Hepatocyte (in vitro differentiated cells): ENCODE measurements at regions not wholly inside any gene's neighbourhood (a gene's known extent, or its start where the extent isn't known, plus 50 kb on each side); places are given as distances from the start of the nearest gene placed in this dataset.

Experiments used
- DNase-seq: peaks from one replicate; pipeline ENCODE4 v3.0.0-alpha.2; 2016; ENCODE audit warnings: low spot score
- H2AFZ ChIP-seq: fragments of 200-600 bp; sonication (generic); 2 replicates; pipeline ENCODE4 v1.6.0; 2016; ENCODE audit warnings: antibody characterized with exemption, mild to moderate bottlenecking
- H3K27ac ChIP-seq: fragments of 200-600 bp; sonication (generic); 2 replicates; pipeline ENCODE4 v1.5.1; 2016; ENCODE audit warnings: mild to moderate bottlenecking
- H3K27me3 ChIP-seq: fragments of 200-600 bp; sonication (generic); 2 replicates; pipeline ENCODE4 v1.6.1; 2016
- H3K36me3 ChIP-seq: fragments of 200-600 bp; sonication (generic); replicated peaks from 2 replicates; pipeline ENCODE4 v1.5.1; 2016; ENCODE audit warnings: low read depth; ENCODE audit not compliant: insufficient read depth
- H3K4me1 ChIP-seq: fragments of 200-600 bp; sonication (generic); 2 replicates; pipeline ENCODE4 v1.5.1; 2016; ENCODE audit warnings: mild to moderate bottlenecking, moderate library complexity; ENCODE audit not compliant: insufficient read depth
- H3K4me2 ChIP-seq: fragments of 200-600 bp; sonication (generic); 2 replicates; pipeline ENCODE4 v1.6.0; 2016
- H3K4me3 ChIP-seq: fragments of 200-600 bp; sonication (generic); 2 replicates; pipeline ENCODE4 v1.5.1; 2016; ENCODE audit warnings: mild to moderate bottlenecking
- H3K79me2 ChIP-seq: fragments of 200-600 bp; sonication (generic); 2 replicates; pipeline ENCODE4 v1.6.0; 2017; ENCODE audit warnings: mild to moderate bottlenecking
- H3K9me2 ChIP-seq: fragments of 200-600 bp; sonication (generic); replicated peaks from 2 replicates; pipeline ENCODE4 v1.6.0; 2017; ENCODE audit warnings: mild to moderate bottlenecking; ENCODE audit not compliant: insufficient read depth
- H3K9me3 ChIP-seq: fragments of 200-600 bp; sonication (generic); 2 replicates; pipeline ENCODE4 v1.5.1; 2016; ENCODE audit warnings: low read depth, mild to moderate bottlenecking
- H4K20me1 ChIP-seq: fragments of 200-600 bp; sonication (generic); 2 replicates; pipeline ENCODE4 v1.6.0; 2016; ENCODE audit warnings: mild to moderate bottlenecking; ENCODE audit not compliant: insufficient read depth, poor library complexity, severe bottlenecking
- EZH2 ChIP-seq: fragments of 200-600 bp; sonication (generic); IDR thresholded peaks from 2 replicates; pipeline ENCODE4 v1.6.1; 2016; ENCODE audit warnings: antibody characterized with exemption, mild to moderate bottlenecking, borderline replicate concordance
- EZH2phosphoT487 ChIP-seq: fragments of 200-600 bp; sonication (generic); IDR thresholded peaks from one replicate; pipeline ENCODE4 v1.6.1; 2018; ENCODE audit warnings: antibody characterized with exemption, mild to moderate bottlenecking, low read depth, moderate library complexity; ENCODE audit not compliant: unreplicated experiment, severe bottlenecking
- WGBS: methylation state at CpG from one replicate; pipeline ENCODE4 v1.1.6; 2016; ENCODE audit warnings: low lambda C conversion rate; ENCODE audit errors: missing lambda C conversion rate; 5-methylcytosine and 5-hydroxymethylcytosine counted together
- TF ChIP-seq, protein P1 (sequence below): fragments of 200-600 bp; sonication (generic); IDR thresholded peaks from 2 replicates; pipeline ENCODE4 v1.5.1; 2016; ENCODE audit warnings: antibody characterized with exemption, mild to moderate bottlenecking; ENCODE audit not compliant: poor library complexity

DNA sequence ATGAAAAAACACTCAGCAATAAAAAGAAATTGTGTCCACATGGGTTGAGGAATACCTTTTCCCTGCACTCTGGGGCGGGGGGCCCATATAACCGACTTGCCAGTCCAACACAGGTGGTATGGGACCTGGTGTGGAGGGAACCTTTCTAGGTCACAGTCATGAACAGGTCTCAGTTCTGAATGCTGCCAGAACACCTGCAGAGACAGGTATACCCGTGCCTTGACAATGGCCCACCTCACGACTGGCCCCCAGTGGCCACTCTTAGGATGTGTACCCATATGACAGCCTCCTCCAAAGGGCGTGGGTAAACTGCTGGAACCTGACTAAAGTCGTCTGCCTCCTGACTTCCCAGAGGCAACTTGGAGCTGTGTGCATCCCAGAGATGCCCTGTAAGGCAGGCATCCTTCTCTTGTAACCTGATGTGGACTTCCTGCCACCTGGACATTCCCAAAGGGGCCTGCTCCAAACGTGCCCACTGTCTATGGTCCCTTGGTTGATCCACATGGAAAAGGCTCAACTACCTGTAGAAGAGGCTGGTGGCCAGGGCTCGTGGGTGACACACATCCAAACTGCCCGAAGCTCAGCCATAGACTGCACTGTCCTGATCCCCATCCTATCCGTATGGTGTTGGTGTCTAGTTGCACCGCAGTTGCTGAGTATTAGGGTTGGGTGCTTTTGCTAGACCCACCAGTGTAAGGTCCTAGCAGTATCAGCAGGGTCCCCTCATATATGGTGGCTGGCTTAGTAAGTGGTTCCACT is 859.3 kb downstream of the BRD1 start:
- Histone ChIP-seq H3K27me3 (peaks cover 5% of the 10 kb centered on the region), H3K4me2 (no peak overlapping the region), H3K79me2 (no peaks in the 10 kb centered on the region), H3K27ac (no peak overlapping the region), H3K4me1 (no peaks in the 10 kb centered on the region), H3K9me3 (no peaks in the 10 kb centered on the region), H3K4me3 (no peak overlapping the region), H2AFZ (no peak overlapping the region), H3K9me2 (no peaks in the 10 kb centered on the region), H3K36me3 (no peaks in the 10 kb centered on the region), H4K20me1 (no peaks in the 10 kb centered on the region)
- WGBS: 43% methylated on average over 11 of the region's 11 CpGs
- peak; percentile 74 for DNase-seq
- TF ChIP-seq EZH2 (no peak), EZH2phosphoT487 (no peak)
- TF ChIP-seq, protein P1, sequence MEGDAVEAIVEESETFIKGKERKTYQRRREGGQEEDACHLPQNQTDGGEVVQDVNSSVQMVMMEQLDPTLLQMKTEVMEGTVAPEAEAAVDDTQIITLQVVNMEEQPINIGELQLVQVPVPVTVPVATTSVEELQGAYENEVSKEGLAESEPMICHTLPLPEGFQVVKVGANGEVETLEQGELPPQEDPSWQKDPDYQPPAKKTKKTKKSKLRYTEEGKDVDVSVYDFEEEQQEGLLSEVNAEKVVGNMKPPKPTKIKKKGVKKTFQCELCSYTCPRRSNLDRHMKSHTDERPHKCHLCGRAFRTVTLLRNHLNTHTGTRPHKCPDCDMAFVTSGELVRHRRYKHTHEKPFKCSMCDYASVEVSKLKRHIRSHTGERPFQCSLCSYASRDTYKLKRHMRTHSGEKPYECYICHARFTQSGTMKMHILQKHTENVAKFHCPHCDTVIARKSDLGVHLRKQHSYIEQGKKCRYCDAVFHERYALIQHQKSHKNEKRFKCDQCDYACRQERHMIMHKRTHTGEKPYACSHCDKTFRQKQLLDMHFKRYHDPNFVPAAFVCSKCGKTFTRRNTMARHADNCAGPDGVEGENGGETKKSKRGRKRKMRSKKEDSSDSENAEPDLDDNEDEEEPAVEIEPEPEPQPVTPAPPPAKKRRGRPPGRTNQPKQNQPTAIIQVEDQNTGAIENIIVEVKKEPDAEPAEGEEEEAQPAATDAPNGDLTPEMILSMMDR: peak; percentile 50

DNA sequence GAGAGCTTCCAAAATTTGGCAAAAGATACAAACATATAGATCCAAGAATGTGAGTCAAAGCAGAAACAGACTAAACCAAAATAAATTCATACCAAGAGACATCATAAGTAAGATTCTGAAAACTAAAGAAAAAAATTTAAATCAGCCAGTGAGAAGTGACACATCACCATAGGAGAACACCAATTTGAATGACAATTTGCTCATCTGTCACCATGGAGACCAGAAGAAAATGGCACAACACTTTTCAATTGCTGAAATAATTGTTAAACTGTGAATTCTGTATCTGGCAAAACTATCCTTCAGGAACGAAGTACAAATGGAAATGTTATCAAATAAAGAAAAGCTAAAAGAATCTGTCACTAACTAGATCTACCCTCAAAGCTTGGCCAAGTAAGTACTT is 864.3 kb downstream of the BRD1 start:
- Histone ChIP-seq H3K4me3 (no peak overlapping the region), H3K27ac (no peak overlapping the region), H3K9me3 (no peaks in the 10 kb centered on the region), H3K4me2 (no peak overlapping the region), H3K9me2 (no peaks in the 10 kb centered on the region), H3K27me3 (peaks cover 8% of the 10 kb centered on the region), H3K36me3 (no peaks in the 10 kb centered on the region), H3K79me2 (no peaks in the 10 kb centered on the region), H3K4me1 (no peaks in the 10 kb centered on the region), H4K20me1 (no peaks in the 10 kb centered on the region), H2AFZ (no peak overlapping the region)
- no peak for TF ChIP-seq EZH2phosphoT487
- no peak for TF ChIP-seq EZH2
- TF ChIP-seq, protein P1: no peak
- no peak for DNase-seq
- 79% methylated on average over 1 of the region's 1 CpG for WGBS

GRCh38 chr22:48961705-48962104 is 866.0 kb downstream of the BRD1 start:
- 79% methylated on average over 2 of the region's 2 CpGs for WGBS
- H3K4me3 ChIP-seq: no peak overlapping the region
- H3K36me3 ChIP-seq: no peaks in the 10 kb centered on the region
- TF ChIP-seq EZH2phosphoT487 (no peak), EZH2 (no peak)
- TF ChIP-seq, protein P1: no peak
- no peak overlapping the region for H2AFZ ChIP-seq
- H3K4me1 ChIP-seq: no peaks in the 10 kb centered on the region
- DNase-seq: no peak
- no peaks in the 10 kb centered on the region for H3K9me2 ChIP-seq
- H3K9me3 ChIP-seq: no peaks in the 10 kb centered on the region
- no peak overlapping the region for H3K27ac ChIP-seq
- no peaks in the 10 kb centered on the region for H3K79me2 ChIP-seq
- peaks cover 8% of the 10 kb centered on the region for H3K27me3 ChIP-seq
- no peaks in the 10 kb centered on the region for H4K20me1 ChIP-seq
- no peak overlapping the region for H3K4me2 ChIP-seq
